Ureter (tissue), 1 donor: ENCODE measurements at regions not wholly inside any gene's neighbourhood (a gene's known extent, or its start where the extent isn't known, plus 50 kb on each side); places are given as distances from the start of the nearest gene placed in this dataset.
"Not testable (repeated sequence)": the region's sequence is repeated elsewhere in the genome, so short reads cannot be mapped to it uniquely, and the experiment has no call there.

Source experiments
- DNase-seq: peaks from one replicate; pipeline ENCODE4 v3.0.0-alpha.2; 2020; ENCODE audit warnings: low spot score
- donor health status: DM: yes; HTN: yes; CAD: no.

DNA sequence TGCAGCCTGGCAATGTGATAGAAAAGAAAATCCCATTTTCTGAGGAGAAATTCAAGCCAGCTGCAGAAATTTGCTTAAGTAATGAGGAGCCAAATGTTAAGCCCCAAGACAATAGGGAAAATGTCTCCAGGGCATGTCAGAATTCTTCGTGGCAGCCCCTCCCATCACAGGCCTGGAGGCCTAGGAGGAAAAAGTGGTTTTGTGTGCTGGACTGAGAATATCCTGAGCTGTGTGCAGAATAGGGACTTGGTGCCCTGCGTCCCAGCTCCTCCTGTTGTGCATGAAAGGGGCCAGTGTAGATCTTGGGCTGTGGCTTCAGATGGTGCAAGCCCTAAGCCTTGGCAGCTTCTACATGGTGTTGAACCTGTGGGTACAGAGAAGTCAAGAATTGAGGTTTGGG lies 948.3 kb downstream of the METTL15 start:
- DNase-seq = not testable (repeated sequence)

DNA sequence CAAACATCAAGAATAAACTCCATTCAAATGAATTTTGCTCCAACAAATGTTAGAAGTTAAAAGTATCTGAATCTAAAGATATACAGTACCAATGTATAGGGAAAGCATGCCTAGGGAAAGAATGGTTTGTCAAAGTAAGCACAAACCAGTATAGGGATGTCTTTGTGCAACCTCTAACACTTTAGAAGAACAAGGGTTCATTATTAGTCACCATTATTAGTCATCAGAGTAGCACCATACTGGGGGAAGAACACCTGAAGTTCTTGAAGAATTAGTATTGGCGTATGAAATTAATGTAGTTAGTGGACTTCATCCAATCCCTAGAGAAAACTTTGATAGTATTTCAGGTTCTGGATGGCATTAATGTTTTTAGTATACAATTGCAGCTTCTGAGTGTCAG lies 943.7 kb downstream of the METTL15 start:
- no peak for DNase-seq

DNA sequence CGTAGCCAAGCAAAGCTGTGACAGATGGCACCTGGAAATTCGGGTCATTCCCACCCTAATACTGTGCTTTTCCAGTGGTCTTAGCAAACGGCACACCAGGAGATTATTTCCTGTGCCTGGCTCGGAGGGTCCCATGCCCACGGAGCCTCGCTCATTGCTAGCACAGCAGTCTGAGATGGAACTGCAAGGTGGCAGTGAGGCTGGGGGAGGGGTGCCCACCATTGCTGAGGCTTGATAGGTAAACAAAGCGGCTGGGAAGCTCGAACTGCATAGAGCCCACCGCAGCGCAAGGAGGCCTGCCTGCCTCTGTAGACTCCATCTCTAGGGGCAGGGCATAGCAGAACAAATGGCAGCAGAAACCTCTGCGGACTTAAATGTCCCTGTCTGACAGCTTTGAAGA lies 942.8 kb downstream of the METTL15 start:
- DNase-seq = not testable (repeated sequence)

DNA sequence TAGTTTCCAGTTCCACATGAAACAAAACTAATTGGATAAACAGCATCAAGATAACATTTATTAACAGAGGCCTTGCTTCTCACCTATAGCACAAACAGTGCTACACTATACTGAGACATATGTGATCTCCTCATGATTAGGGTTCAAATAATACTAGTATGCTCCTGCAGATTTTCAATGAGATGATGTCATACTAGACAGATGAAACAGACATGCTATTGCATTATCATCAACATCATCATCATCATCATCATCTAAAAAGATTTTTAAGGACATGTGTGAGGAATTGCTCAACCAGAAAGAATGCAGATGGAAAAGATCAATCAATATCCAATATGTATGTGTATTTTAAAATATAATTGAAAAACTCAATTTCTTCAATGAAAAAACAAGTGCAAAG lies 932.3 kb downstream of the METTL15 start:
- DNase-seq = no peak

DNA sequence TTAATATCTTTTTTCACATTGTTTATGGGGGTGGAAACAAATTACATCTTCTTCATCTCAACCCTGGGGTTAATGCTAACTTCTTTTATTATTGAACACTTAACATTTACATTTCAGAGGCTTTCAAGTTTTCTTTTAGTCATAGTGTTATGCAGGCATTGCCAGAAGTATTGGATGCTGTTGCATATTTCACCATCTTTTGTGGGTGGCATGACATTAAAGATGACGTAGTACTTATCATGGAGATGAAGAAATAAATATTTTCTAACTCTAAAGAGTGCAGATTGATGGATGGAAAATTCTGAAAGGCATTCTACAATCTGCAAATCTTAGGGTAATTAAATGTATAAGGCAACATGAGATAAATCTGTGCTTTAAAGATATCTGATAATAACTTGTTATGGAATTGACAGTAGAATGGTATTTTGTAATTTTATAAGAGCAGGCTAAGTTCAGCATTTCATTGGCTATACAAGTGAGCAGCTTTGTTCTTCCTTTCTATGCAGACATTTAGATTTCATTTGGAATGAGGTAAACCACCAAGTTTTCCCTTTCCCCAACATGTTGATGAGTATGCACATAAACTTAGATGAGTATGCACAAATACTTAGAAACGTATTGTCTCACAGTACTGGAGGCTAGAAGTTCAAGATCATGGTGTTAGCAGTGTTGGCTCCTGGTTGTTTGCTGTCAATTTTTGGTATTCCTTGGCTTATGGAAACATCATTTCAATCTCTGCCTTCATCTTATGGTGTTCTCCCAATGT lies 924.4 kb downstream of the METTL15 start:
- no peak for DNase-seq

DNA sequence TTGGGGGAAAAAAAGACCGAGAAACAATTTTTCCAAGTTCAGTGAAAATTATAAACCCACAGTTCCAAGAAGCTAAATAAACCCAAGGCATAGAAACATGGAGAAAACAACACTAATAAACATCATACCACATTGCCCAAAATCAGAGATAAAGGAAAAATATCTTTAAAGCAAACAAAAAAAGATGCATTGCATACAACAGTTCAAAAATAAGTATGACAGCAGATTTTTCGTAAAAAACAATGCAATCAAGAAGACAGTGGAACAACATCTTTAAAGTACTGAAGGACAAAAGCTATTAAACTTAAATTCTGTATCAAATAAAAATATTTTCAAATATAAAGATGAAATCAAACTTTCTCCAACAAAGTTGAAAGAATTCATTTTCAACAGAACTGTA lies 921.3 kb downstream of the METTL15 start:
- DNase-seq = no peak

DNA sequence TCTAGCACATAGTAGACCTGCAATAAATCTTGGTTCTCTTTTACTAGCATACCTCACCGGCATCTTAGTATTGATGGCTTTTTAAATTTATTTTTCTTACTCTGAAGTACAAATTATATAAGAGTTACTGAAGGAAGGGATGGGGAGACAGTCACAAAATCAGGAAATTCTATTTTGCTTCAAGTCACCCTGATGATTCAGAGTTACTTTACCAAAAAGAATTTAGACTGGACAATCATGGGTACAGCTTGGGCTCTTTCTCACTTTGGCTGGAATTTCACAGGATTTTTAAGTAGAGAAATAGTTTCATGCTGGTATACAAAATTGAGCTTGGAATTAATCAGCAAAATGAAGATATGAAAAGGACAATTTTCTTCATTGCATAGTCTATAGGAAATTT lies 919.2 kb downstream of the METTL15 start:
- DNase-seq = no peak

DNA sequence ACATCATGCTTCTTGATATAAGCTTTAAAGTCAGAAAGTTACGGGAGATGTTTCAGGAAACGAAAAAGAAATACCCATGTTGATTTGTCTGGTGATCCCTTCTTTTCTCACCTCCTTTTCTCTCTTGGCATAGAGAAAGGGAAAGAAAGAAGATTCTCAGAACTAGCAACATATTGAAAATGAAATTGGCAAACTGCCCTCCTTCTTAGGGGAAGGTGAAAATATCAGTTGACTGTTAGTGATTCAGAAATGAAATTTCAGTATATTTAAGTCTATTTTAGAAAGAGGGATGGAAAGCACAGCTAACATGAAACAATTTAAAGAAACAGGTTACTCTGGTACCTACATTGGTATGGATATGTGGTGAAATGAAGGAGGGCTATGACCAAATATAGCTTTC lies 918.1 kb downstream of the METTL15 start:
- DNase-seq = no peak

DNA sequence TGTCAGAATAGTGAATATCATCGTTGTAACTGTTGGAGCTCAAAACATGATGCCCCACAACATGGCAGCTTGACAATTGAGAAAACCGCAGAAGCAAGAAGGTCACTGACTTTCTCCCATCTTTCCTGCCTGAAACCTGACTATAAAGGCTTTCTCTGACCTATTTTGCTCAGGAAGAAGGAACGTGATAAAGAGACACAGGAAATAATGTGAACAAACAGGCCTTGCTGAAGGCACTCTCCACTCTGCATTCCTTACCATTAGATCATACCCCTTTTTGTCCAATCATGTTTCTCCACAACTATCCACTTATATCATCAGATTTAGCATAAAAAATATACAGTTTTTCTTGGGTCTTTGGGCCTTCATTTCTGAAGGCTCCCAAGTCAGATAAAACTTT lies 916.8 kb downstream of the METTL15 start:
- DNase-seq = no peak

DNA sequence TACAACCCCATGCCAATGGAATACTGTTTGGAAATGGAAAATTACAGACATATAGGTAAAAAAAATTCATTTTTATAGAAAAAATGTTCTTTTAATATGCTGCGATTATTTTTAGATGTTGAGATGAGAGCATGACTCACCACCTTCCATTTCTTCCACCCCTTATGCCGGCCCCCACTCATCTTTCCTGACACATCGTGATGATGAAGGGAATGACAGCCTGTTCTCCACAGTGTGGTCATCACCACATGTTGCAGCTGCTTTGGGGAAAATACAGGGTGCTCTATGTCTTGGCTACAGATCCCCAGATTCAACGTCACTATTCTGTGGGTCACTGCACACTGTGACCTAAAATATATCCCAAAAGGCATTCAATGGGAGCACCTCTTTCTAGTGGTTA lies 916.2 kb downstream of the METTL15 start:
- no peak for DNase-seq

DNA sequence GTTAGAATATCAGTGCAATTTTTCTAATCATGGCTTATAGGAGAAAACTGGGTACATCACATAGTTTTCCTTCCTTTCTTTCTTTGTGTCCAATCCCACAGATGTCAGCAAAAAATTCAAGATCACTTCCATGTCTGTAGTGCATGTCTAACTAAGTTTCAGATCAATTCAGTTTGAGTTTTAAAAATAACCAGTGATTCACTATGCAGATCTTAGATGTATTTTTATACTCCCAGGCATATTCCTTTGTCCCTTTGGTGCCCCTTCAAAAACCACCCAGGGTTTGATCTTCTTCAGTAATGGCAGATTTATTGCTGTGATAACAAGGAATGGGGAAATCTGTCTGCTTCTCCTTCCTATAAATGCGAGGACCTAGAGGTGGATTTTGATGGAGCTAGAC lies 915.6 kb downstream of the METTL15 start:
- DNase-seq = no peak

DNA sequence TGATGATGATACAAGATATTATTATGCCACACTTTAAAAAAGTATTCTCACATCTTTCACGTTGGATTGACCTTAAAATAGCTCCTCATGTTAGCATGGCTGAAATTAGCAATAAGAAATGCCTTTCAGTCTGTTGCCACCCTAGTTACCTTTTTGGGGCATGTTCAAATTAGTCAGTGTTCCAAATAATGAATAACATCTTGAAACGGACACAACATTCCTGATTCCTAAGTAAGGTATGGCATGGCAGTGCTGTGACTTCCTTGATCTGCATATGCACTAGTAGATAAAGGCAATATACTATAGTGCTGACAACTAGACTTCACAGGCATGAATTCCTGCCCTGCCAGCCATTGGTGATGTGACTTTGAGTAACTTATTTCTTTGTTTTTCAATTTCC lies 914.5 kb downstream of the METTL15 start:
- DNase-seq = no peak

DNA sequence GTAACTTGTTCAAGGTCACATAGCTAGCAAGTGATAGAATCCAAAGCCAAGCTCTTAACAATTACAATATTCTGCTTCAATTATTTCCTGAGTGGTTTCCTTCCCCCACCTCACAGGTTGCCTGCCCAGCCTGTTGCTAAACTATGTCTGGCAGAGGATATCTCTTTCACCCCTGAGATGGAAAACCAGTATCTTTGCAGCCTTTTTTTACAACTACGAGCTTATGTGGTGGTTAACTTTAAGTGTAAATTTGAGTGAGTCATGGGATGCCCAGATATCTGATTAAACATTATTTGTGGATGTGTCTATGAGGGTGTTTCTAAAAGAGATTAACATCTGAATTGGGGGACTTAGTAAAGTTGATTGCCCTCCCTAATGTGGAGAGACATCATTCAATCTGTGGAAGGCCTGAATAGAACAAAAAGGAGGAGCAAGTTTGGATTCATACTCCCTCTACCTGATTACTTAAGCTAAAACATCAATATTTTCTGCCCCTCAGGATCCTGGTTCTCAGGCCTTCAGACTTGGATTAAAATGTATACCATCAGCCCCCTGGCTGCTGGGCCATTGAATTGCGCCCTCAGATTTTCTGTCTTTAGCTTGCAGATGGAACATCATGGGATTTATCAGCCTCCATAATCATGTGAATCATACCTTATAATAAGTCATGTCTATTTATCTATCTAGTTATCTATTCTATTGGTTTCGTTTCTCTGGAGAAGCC lies 911.9 kb downstream of the METTL15 start:
- no peak for DNase-seq

DNA sequence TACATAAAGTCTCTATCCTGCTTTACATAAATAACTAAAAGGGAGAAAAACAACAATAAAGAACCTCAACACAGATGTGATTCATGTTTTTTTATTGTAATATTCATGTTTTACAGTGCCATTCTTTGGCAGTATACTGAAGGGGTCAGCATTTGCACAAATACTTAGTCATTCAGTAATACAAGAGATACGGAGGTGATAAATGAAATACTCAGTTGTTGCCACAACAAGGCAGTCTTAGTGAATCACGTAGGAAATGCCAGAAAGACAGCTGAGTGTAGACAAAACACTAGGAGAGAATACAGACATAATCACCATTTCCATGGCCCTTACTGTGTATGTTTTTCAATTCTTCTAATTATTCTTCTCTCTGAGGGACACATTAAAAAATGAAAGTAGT lies 910.4 kb downstream of the METTL15 start:
- DNase-seq = no peak

DNA sequence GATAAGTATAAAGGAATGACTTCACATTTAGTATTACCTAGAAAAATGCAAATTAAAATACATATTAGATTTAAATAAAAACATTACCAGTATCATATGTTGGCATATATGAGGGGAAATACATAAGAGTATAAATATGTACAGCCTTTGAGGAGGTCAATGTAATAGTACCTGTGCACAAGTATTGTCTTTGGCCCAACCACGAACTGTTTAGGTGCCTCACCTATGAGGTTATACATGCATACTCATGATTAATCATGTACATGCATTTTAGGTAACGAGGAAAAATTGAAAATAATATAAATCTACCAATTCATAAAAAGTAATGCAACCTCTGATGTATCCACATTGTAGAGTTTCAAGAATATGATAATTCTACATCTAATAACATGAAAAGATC lies 909.8 kb downstream of the METTL15 start:
- DNase-seq = no peak

DNA sequence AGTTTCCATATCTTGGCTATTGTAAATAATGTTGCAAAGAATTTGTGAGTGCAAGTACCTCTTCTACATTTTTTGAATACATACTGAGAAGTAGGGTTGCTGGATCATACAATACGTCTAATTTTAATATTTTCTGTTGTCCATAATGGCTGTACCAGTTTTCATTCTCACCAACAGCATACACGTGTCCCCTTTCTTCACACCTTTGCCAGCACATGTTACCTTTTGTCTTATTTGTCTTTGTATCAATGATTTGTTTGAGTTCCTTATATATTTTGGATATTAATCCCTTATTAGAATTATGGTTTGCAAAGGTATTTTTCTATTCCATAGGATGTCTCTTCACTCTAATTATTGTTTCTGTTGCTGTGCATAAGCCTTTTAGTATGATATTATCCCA lies 904.3 kb downstream of the METTL15 start:
- DNase-seq = no peak

DNA sequence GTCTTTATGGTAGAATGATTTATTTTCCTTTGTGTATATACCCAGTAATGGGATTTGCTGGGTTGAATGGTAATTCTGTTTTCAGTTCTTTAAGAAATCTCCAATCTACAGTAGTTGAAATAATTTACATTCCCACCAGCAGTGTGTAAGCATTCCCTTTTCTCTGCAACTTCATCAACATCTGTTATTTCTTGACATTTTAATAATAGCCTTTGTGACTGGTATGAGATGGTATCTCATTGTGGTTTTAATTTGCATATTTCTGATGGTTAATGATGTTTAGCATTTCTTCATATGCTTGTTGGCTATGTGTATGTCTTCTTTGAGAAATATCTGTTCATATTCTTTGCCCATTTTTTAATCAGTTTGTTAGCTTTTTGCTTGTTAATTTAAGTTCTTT lies 901.2 kb downstream of the METTL15 start:
- no peak for DNase-seq

DNA sequence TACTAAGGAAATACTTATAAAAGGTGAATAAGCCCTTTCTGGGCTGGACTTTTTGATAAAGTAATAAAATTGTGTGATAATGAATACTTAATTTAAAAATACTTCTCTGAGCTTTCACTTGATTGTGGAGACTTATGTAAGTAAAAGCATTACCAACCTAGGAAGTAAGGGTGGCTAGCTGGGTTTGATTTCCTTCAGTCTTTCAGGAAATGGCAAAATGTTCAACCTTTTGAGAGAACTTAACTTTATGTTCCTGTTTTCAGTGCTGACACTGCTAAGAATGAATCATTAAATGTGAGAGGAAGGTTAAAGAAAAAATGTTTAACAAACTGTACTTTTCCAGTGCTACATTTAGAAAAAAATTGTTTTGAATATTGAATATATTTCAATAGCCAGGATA lies 900.3 kb downstream of the METTL15 start:
- no peak for DNase-seq

DNA sequence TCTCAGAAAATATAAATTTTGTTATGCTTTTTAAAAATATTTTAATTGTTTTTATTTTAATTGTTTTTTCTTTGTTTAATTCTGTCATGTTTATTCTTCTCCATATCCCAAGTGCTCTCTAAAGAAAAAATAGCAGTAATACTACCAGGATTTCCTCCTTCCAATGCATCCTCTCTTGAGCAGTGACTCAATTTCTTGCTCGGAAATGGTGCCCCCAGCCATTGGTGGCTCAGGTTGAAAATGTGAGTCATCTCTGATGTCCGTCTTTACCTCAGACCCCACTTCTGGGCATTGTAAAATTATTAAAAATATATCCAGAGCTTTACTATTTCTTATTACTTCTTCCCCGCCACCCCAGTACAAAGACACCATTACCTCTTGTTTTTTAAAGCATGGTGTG lies 898.5 kb downstream of the METTL15 start:
- DNase-seq = no peak

DNA sequence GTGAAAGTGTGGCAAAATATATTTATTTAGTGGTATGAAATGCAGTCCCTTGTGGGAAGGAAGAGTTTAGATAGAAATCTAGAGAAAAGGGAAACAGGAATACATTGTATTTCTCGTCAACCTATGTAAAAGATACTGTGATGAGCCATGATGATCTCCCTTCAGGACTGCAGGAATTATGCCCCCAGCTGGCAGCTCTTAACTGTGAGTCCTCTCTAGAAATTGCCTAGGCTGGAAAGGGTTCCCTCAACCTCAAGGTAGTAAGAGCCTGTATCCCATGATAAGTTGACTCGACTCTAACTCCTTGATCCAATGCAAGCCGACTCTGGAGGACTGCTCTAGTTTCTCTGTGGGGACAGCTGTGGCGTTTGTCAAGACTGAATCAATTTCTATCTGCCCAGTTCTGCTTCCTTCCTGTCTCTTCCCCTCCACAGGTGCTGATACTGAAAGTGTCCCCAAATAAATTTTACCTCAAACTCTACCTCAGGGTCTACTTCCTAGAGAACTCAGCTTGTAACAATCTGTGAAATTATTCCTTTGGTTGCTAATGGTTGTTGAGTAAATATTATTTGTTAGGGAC lies 897.3 kb downstream of the METTL15 start:
- DNase-seq = no peak

DNA sequence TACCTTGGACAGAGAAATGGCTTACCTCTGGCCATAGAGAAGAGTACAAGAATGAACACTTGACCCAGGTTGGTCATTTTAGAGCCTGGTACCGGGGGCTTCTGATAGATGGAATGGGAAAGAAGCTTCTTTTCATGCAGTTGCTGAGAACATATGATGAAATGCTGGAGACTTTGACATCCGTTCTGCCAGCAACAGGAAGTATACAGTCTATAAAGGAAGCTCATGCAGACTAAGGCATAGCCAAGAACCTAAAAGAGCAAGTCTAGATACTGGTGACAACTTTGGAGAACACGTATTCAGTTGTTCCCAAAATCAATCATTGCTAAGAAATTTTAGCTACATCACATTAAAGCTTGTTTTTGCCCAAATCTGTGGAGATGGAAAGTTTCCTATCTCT lies 894.6 kb downstream of the METTL15 start:
- DNase-seq = no peak

DNA sequence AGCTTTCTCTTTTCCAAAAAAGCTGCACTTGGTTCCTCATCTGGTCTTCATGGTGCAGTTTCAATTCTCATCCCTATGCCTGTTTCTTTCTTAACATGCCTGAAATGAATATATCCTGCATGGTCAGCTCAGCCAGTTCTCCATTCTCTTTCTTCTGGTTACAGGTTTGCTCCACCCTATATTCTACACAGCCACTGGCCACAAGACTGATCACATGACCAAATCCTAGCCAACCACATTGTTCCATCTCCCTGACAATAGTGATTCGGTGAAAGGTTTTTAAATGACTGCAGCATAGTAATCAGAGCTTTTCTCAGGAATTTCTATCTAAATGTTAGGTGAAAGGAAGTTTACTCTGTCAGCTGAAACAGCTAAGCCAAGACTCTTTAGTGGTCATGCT lies 891.4 kb downstream of the METTL15 start:
- no peak for DNase-seq

DNA sequence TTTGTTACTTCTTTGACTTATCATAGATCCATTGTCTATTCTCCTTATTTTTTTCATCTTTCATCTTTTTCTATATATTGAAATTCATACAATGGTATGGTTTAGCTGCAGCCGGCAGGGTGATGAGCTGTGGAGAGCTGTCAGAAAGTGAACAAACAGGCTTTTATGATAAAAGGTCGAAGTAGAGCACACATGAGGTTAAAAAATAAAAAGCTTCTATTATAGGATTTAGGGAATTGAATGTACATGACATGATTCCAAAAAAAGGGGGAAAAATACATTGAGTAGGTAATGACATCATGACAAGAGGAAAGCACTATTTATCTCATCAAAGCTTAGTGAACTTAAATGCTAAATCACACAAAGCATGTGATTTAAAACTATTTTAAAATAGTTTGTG lies 884.8 kb downstream of the METTL15 start:
- DNase-seq = no peak
